SH-SY5Y (cell line): ENCODE measurements at regions not wholly inside any gene's neighbourhood (a gene's known extent, or its start where the extent isn't known, plus 50 kb on each side); places are given as distances from the start of the nearest gene placed in this dataset.

ENCODE experiments used
- GATA2 ChIP-seq: IDR thresholded peaks from 2 replicates; pipeline ENCODE4 v1.6.1; 2011; ENCODE audit warnings: mild to moderate bottlenecking, low read depth, low read length
- GATA3 ChIP-seq: IDR thresholded peaks from 2 replicates; pipeline ENCODE4 v1.6.1; 2011; ENCODE audit warnings: low read depth, mild to moderate bottlenecking, low read length, moderate library complexity

- TF ChIP-seq GATA3, result no peak
- TF ChIP-seq GATA2, result no peak
Observed at GRCh38 chr6:68194846-68195478, 440.1 kb upstream of the ADGRB3 start.
